ENCODE measurements at regions not wholly inside any gene's neighbourhood (a gene's known extent, or its start where the extent isn't known, plus 50 kb on each side); places are given as distances from the start of the nearest gene placed in this dataset.

DNA sequence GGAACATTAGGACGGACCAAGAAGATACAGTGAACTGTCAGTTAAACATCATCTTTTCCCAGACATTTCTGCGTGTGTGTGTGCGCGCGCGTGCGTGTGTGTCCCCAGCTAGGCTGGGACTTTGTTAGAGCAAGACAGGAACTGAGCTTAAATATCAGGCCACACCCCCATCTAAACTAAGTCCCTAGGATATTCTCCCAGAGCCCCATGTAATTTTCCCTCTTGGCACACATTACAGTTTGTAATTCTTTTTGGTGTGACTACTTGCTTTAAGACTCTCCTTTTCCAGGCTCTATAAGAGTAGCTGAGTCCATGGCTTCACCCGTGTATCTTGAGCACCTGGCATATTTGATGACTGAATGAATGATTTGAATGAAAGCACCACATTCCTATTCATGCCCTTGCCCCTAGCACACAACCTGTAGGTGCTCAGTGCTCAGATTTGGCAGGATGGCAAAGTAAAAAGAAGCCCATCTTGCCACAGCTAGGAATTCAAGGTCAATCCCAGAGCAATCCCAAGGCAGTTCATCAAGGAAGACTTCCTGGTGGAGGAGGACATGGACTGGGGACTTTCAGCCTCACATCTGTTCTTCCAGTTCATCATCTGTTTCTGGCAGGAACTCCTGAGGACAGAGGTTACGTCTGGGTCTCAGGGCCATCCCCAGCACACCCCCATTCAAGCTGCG is 69.2 kb downstream of the MRPL14 start (continued):
- no peak for TF ChIP-seq ZC3H11A (IDR thresholded peaks at IDR 0.05; ENCODE audit: low read depth, low read length)
- no peak; the same call in 1 of the 2 replicates for TF ChIP-seq KLF16 (IDR thresholded peaks at IDR 0.05)
- TF ChIP-seq ZNF717 (CRISPR knock-in tag; IDR thresholded peaks at IDR 0.05): no peak
- no peak for TF ChIP-seq ARNT (IDR thresholded peaks at IDR 0.05)
- no peak for TF ChIP-seq NEUROD1 (IDR thresholded peaks at IDR 0.05; ENCODE audit: borderline replicate concordance, low read depth, low read length, partially characterized antibody)
- TF ChIP-seq, protein P1, sequence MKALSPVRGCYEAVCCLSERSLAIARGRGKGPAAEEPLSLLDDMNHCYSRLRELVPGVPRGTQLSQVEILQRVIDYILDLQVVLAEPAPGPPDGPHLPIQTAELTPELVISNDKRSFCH (CRISPR knock-in tag; IDR thresholded peaks at IDR 0.05): 0 out of 2 replicates have a peak, but pooled peaks have one; percentile 2
- TF ChIP-seq, protein P1 (tag; IDR thresholded peaks at IDR 0.05): no peak
- TF ChIP-seq NUFIP1 (IDR thresholded peaks at IDR 0.05; ENCODE audit: partially characterized antibody): no peak
- TF ChIP-seq SPI1 (IDR thresholded peaks at IDR 0.05; ENCODE audit: borderline replicate concordance, low read depth, low read length): 0 out of 2 replicates have a peak, but pooled peaks have one; percentile 47
- no peak for TF ChIP-seq SRSF9 (IDR thresholded peaks at IDR 0.05; ENCODE audit: borderline replicate concordance, low read depth, low read length)
- TF ChIP-seq GATAD2A (IDR thresholded peaks at IDR 0.05): no peak
- TF ChIP-seq FOXM1 (IDR thresholded peaks at IDR 0.05; ENCODE audit: low read depth): no peak
- TF ChIP-seq FOXM1 (CRISPR knock-in tag; IDR thresholded peaks at IDR 0.05; ENCODE audit: low read depth): no peak; the same call in 1 of the 2 replicates
- TF ChIP-seq ETS2 (tag; IDR thresholded peaks at IDR 0.05; ENCODE audit: borderline replicate concordance, poor library complexity, severe bottlenecking): no peak
- no peak for TF ChIP-seq KDM4B (IDR thresholded peaks at IDR 0.05; ENCODE audit: borderline replicate concordance in 2 of 2, low read depth in 1 of 2)
- TF ChIP-seq, protein P2, sequence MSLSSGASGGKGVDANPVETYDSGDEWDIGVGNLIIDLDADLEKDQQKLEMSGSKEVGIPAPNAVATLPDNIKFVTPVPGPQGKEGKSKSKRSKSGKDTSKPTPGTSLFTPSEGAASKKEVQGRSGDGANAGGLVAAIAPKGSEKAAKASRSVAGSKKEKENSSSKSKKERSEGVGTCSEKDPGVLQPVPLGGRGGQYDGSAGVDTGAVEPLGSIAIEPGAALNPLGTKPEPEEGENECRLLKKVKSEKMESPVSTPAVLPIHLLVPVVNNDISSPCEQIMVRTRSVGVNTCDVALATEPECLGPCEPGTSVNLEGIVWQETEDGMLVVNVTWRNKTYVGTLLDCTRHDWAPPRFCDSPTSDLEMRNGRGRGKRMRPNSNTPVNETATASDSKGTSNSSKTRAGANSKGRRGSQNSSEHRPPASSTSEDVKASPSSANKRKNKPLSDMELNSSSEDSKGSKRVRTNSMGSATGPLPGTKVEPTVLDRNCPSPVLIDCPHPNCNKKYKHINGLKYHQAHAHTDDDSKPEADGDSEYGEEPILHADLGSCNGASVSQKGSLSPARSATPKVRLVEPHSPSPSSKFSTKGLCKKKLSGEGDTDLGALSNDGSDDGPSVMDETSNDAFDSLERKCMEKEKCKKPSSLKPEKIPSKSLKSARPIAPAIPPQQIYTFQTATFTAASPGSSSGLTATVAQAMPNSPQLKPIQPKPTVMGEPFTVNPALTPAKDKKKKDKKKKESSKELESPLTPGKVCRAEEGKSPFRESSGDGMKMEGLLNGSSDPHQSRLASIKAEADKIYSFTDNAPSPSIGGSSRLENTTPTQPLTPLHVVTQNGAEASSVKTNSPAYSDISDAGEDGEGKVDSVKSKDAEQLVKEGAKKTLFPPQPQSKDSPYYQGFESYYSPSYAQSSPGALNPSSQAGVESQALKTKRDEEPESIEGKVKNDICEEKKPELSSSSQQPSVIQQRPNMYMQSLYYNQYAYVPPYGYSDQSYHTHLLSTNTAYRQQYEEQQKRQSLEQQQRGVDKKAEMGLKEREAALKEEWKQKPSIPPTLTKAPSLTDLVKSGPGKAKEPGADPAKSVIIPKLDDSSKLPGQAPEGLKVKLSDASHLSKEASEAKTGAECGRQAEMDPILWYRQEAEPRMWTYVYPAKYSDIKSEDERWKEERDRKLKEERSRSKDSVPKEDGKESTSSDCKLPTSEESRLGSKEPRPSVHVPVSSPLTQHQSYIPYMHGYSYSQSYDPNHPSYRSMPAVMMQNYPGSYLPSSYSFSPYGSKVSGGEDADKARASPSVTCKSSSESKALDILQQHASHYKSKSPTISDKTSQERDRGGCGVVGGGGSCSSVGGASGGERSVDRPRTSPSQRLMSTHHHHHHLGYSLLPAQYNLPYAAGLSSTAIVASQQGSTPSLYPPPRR (CRISPR knock-in tag; IDR thresholded peaks at IDR 0.05; ENCODE audit: borderline replicate concordance): peak; percentile 7; the same call in 1 of the 2 replicates
- TF ChIP-seq, protein P3, sequence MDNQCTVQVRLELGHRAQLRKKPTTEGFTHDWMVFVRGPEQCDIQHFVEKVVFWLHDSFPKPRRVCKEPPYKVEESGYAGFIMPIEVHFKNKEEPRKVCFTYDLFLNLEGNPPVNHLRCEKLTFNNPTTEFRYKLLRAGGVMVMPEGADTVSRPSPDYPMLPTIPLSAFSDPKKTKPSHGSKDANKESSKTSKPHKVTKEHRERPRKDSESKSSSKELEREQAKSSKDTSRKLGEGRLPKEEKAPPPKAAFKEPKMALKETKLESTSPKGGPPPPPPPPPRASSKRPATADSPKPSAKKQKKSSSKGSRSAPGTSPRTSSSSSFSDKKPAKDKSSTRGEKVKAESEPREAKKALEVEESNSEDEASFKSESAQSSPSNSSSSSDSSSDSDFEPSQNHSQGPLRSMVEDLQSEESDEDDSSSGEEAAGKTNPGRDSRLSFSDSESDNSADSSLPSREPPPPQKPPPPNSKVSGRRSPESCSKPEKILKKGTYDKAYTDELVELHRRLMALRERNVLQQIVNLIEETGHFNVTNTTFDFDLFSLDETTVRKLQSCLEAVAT (IDR thresholded peaks at IDR 0.05): no peak
- TF ChIP-seq GTF2A2 (tag; IDR thresholded peaks at IDR 0.05): no peak
- TF ChIP-seq EZH2 (IDR thresholded peaks at IDR 0.05; ENCODE audit: borderline replicate concordance, low read depth, low read length): no peak
- TF ChIP-seq MCM2 (IDR thresholded peaks at IDR 0.05; ENCODE audit: low read depth): no peak
- TF ChIP-seq BCOR (IDR thresholded peaks at IDR 0.05): peak; percentile 95
- no peak for TF ChIP-seq SETDB1 (IDR thresholded peaks at IDR 0.05; ENCODE audit: low read length)

All from K562 (cell line).